Stimulated activated CD8-positive, alpha-beta memory T cell treated with anti-CD3 and anti-CD28 coated beads, Interleukin-7, amount 100 ng/mL, for 48 hours (primary cell): ENCODE measurements at regions not wholly inside any gene's neighbourhood (a gene's known extent, or its start where the extent isn't known, plus 50 kb on each side); places are given as distances from the start of the nearest gene placed in this dataset.
"Not testable (repeated sequence)": the region's sequence is repeated elsewhere in the genome, so short reads cannot be mapped to it uniquely, and the experiment has no call there.

Experiments
- DNase-seq, 2 donors: peaks; one replicate each; pipeline ENCODE4 v3.0.0-alpha.2; 2020; ENCODE audit warnings: low read depth in 1 of 2; ENCODE audit errors: extremely low read depth in 1 of 2

DNA sequence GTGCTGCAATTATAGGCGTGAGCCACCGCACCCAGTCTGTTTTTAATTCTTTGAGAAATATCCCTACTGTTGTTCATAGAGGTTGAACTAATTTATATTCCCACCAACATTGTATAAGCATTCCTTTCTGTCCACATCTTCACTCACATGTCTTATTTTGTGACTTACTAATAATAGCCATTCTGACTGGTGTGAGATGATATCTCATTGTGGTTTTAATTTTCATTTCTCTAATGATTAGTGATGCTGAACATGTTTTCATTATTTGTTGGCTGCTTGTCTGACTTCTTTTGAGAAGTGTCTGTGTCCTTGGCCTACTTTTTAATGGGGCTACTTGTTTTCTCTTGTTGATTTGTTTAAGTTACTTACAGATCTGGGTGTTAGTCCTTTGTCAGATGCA is 310.9 kb upstream of the MAOA start:
- DNase-seq: no peak

DNA sequence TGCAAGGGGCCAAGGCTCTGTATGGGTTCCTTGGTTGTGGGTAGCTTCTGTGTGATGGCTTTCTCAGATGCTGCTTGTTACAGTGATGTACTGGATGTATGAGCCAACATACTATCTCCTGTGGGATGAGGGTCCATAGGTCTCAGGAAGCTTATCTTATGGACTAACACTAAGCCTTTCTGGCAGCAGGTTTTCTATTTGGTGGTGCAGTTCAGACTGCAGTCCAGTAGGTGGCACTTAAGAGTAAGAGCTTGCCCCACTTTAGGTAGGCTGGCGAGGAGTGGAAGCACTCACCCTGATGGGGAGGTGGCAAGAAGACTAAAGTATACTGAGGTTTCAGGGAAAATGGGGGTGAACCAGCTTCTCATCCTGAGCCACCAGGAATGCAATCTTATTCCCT is 306.7 kb upstream of the MAOA start:
- DNase-seq: peak in 1 of 2 donors; percentile 10

DNA sequence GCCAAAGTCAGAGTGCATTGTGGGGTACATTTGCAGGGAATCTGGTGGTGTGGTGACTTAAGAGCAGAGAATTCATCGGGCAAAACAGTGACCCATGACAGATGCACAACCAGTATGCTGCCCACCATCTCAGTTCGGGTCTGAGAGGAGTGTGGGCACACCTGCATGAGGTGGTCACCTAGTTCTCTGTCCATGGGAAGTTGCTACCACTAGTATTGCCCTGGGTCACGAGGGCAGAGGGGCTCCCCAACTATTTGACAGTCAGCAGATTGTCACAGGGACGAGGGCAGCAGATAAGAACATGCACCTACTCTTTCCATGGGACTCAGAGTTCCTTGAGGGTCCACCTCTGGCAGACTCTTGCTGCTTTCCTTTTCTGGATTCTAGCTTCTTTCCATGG is 305.2 kb upstream of the MAOA start:
- DNase-seq: no peak

GRCh38 chrX:43357741-43358140 is 298.4 kb upstream of the MAOA start:
- DNase-seq: no peak

- no peak for DNase-seq
Observed at GRCh38 chrX:43373032-43373431, 283.1 kb upstream of the MAOA start.

GRCh38 chrX:43375136-43375535 is 281.0 kb upstream of the MAOA start:
- no peak for DNase-seq

DNA sequence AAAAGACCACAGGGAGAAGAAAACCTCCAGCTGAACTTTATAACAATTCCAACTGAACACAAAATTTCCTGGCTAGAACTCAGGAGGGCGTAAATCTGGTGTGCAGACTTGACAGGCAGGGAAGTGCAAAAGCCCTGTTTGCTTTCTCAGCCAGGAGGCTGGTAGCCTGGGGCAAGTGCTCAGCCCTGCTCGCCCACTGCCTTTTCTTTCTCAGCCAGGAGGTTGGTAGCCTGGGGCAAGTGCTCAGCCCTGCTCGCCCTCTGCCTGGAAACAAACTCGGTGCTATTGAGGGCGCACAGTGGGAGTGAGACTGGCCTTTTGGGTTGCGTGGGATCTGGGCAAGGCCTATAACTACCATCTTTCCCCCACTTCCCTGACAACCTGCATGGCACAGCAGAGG is 275.4 kb upstream of the MAOA start:
- no peak for DNase-seq

GRCh38 chrX:43386875-43387274 is 269.2 kb upstream of the MAOA start:
- DNase-seq: no peak

DNA sequence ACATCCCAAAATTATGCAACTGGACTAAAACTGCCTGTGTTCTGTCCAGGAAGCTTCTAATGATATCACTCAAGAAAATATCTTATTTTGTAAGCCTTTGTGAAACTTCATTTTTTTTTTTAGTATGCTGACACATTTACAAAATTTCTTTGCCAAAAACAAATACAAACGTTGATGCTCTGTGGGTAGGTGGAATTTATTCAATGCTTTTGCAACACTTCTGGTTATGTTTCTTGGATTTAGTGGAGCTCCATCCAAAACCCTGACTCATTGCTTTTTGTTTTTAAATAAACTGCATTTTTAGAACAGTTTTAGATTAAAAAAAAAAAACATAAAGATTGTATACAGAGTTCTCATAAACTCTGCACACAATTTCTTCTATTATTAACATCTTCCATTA is 250.9 kb upstream of the MAOA start:
- no peak for DNase-seq

- no peak for DNase-seq
Observed at GRCh38 chrX:43423876-43424275, 232.2 kb upstream of the MAOA start.

DNA sequence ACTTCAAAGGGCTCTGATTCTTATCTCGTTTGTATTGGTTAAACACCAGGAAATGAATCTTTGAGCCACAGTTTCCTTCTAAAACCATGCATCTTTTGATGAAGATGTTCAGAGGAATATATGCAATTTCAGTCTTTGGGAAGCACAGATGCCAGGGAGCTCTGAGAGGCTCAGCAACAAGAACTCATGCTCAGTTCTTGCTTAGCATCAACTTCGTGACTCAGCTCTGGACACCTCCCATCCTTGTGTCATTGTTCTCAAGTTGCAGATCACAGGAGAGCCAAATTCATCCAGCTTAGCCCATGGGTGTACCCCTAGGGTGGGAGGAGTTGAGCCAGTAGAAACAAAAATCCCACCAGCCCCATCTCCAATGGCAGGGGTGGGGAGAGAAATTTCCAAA is 219.6 kb upstream of the MAOA start:
- no peak for DNase-seq

- no peak for DNase-seq
Observed at GRCh38 chrX:43446752-43447151, 209.3 kb upstream of the MAOA start.

- no peak for DNase-seq
Observed at GRCh38 chrX:43448688-43449087, 207.4 kb upstream of the MAOA start.

DNA sequence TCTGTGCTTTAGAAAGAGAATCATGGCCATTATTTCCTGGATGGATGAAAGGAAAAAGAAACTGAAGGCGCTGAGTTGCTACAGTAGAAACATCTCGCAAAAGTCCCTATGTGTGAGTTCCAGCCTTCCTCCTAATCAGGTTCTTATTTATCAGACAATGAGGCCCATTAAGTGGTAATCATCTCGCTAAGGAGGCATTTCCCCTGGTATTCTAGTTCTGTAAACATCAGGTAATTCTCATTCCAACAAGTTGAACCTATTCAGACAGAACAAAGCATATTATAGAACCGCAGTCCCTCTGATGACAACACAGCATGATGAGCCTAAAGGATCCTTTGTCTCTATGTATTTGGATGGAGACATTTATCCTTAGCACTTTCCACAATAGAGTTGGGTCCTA is 205.7 kb upstream of the MAOA start:
- DNase-seq: no peak

- not testable (repeated sequence) for DNase-seq
Observed at GRCh38 chrX:43451976-43452686, 204.0 kb upstream of the MAOA start.

DNA sequence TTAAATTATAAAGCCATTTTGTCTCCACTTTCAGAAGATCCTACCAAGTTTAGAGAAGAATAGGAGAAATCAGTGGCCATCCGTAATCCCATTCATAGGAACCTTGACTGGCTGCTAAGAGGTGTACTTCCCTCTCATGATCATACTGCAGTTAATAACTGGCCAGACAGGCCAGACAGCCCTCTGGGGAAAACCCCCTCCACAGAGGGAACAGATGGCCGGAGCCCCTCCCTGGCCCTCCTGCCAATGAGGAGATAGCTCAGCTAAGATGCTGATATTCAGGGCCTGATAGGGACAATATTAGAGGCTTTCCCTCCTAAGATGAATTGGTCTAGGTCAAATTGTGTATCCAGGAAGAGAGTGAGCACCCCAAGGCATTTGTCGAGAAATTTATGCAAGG is 200.0 kb upstream of the MAOA start:
- DNase-seq: no peak

GRCh38 chrX:43456906-43457305 is 199.2 kb upstream of the MAOA start:
- no peak for DNase-seq

GRCh38 chrX:43467608-43468234 is 188.4 kb upstream of the MAOA start:
- no peak for DNase-seq

DNA sequence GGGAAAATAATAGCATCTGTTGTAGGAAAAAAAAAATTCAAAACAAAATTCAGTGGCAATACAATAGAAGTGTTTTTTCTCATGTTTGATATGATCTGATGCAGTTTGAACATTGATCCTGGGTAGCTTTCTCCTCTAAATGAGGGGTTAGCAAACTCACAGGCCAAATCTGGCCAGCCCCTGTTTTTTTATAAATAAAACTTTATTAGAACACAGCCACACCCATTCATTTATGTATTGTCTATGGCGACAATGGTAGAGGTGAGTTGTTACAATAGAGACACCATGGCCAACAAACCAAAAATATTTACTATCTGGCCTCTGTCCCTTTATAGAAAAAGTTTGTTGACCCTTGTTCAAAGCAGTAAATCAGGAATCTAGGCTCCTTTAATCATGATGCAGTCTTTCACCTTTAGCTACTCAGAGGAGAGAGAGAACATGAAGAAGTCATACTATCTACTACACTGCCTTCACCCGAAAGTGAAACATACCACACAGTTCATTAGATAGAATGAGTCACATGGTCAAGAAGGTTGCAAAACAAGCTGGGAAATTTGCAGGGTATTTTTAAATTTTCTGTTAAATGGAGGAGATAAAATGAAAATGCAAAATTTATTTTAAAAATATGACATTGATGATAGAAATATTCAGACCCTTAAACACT is 186.6 kb upstream of the MAOA start:
- no peak for DNase-seq

- no peak for DNase-seq
Observed at GRCh38 chrX:43474321-43474720, 181.8 kb upstream of the MAOA start.

DNA sequence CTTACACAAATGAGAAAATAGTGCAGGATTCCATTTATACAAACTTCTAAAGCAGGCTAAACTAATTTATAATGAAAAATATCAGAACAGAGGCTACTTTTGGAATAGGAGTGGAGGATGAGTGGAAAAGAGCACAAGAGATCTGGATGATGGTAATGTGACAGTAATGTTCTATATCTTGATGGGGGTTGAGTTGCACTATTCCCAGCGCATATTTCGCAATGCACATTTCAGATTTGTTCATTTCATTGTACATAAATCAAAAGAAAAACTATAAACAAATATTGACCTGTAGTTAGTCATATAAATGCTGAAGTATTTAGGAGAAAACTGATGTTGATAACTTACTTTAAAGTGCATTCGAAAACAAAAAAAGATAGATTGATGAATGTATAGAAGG is 177.0 kb upstream of the MAOA start:
- DNase-seq: no peak

- no peak for DNase-seq
Observed at GRCh38 chrX:43479850-43480249, 176.2 kb upstream of the MAOA start.
